NAMALWA (cell line): ENCODE measurements at regions not wholly inside any gene's neighbourhood (a gene's known extent, or its start where the extent isn't known, plus 50 kb on each side); places are given as distances from the start of the nearest gene placed in this dataset.
A peak's percentile ranks its signal among the peaks of the same experiment; 100 is the strongest.

ENCODE experiments used
- DNase-seq: peaks from one replicate; pipeline ENCODE4 v3.0.0-alpha.2; 2015; ENCODE audit warnings: low spot score

GRCh38 chr7:19442016-19442785, 266.6 kb downstream of the POLR1F start:
- DNase-seq: peak; percentile 53

DNA sequence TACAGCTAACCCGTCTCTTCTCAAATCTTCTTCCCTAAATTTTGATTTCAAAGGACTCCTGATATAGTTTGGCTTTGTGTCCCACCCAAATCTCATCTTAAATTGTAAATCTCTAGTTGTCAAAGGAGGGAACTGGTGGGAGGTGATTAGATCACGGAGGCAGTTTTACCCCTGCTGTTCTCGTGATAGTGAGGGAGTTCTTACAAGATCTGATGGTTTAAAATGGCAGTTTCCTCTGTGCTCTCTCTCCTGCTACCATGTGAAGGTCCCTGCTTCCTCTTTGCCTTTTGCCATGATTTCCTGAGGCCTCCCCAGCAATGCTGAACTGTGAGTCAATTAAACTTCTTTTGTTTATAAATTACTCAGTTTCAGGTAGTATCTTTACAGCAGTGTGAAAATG, 269.3 kb downstream of the POLR1F start:
- DNase-seq: no peak

DNA sequence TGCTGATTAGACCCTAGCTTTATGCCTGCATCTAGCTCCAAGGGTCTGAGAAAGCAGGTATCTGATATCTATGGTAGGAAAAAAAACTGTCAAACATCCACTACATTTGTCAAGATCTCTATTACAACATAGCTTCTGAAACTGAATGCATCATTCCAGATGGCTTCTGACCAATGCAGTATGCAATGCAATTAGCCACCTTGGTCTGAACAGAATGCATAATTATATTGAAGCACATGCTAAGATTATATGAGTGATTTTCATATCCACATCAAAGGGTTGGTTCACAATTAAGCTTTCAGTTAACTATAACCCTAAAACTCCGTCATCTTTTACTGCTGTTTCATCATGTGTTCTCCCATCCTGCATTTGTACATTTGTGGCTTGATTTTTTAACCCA, 271.4 kb downstream of the POLR1F start:
- no peak for DNase-seq

DNA sequence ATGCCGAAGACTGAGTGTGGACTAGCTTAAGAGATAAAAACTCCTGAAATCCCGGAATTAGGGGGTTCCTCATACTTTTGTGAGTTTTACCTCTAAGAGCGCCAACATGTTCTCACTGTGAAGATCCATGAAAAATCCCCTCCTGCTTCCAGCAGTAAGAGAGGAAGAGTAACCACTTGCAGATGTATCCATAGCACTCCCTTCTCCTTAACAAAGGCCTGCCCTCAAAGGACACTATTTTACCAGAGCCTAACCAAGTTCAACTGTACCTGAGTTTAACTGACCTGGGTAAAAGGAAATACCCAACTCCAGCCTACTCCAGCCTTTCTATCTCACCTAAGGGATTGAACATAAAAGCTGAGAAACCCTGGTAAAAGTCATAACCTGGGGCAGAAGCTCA, 280.9 kb downstream of the POLR1F start:
- DNase-seq: no peak

GRCh38 chr7:19421861-19422260, 276.6 kb upstream of the FERD3L start:
- DNase-seq: no peak

DNA sequence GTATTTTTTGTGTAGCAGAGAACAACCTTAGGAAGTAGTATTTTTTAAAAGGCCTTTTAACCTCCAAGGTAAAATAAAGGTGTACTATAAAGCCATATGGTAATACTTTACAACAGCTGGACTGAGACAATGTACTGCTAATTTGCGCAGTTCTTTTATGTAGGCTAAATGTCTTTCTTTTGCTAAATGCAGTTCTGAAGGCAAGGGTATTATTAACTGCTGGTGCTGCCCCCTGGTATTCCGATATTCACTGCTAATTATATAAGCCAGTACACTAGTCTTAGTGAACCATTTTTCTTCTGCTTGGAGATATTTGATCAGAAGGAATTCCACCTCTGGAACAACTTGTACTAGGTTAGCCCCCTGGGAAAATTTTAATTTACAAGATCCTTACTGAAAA, 272.0 kb upstream of the FERD3L start:
- no peak for DNase-seq

DNA sequence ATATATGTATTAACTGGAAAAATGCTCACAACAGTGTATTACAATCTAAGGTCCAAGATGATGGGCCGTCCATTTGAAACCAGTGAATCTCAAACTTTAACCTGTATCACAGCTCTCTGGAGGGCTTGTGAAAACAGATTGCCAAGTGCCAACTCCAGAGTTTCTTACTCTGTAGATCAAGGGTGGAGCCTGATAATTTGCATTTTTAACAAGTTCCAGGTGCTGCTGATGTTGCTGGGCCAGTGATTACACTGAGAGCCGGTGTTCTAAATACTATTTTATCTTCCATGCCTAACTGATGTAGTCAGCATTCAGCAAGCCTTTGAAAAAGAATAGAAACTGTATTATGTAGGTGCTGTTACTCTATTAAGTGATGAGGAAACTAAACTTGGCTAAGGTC, 269.9 kb upstream of the FERD3L start:
- no peak for DNase-seq

DNA sequence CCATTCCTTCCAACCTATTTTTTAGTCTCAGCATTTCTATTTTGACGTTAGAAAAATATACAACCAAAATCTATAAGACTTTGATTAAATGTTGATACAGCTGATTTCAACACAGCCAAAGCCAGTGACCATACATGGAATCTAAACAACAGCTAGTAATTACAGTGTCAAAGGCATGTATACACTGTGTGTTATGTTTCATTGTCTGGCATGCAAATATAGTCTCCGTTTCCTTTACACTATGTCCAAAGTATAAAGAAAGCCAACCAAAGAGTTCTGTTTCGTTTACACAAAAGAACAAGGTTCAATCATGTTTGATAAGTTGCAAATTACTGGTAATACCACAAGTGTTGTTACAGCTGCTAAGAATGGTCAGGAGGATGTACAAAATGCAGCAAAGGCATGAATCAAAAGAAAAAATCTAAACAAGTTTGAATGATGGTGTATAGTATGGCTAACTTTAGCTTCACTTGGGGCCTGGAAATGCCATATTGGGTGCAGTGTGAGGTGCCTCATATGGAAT, 268.3 kb upstream of the FERD3L start:
- no peak for DNase-seq

GRCh38 chr7:19410691-19411090, 265.5 kb upstream of the FERD3L start:
- no peak for DNase-seq

GRCh38 chr7:19410106-19410505, 264.9 kb upstream of the FERD3L start:
- no peak for DNase-seq

- no peak for DNase-seq
Observed at GRCh38 chr7:19408706-19409220, 263.5 kb upstream of the FERD3L start.

GRCh38 chr7:19407270-19407669, 262.0 kb upstream of the FERD3L start:
- no peak for DNase-seq

- no peak for DNase-seq
Observed at GRCh38 chr7:19405541-19405940, 260.3 kb upstream of the FERD3L start.

DNA sequence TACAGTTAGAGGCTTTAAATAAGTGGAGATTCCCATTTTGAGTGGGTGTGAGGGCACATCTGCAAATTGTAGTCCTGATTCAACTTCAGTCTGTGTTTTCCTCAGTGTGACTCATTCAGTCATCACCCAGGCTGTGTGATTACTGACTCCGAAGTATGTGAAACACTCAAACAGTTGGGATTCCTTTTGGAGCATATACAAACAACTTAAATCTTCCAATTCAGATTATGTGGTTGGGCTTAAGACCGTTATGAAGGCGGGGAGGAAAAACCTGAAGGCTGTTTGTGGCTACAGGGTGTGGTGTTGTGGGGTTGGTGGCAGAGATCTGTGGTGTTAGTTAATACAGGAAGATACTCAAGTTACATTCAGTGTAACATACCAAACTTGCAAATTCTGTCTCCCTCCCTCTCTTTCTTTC, 259.7 kb upstream of the FERD3L start:
- no peak for DNase-seq

DNA sequence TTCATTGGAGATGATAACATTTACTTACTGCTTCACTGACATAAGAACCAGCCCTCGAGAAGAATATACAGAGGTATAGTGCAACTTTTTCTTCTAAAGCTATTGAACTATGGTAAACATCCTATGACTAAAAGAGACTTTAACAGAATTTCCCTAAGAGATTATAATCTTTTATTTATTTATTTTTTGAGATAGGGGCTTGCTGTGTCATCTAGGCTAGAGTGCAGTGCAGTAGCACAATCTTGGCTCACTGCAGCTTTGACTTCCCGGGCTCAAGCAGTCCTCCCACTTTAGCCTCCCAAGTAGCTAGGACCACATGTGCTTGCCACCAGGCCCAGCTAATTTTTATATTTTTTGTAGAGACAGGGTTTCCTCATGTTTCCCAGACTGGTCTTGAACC, 258.5 kb upstream of the FERD3L start:
- no peak for DNase-seq

DNA sequence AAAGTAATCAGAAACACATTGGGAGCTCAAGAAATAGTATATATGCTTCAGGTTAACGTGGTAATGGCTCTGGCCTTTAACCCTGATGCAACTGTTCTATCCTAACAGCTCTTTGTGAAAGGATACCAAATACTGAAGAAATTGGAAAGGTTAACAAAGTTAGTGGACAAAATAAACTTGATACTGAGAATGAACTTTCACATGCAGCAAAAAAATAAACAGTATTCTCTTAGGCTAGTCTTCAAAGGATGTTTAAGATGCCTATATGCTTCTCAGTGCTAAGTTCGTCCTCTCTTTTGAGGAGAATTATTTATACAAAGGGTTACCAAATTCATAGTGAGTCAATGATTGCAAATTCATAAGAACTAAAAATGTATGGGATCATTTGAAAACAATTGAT, 256.2 kb upstream of the FERD3L start:
- no peak for DNase-seq

GRCh38 chr7:19400758-19401254, 255.6 kb upstream of the FERD3L start:
- DNase-seq: no peak

DNA sequence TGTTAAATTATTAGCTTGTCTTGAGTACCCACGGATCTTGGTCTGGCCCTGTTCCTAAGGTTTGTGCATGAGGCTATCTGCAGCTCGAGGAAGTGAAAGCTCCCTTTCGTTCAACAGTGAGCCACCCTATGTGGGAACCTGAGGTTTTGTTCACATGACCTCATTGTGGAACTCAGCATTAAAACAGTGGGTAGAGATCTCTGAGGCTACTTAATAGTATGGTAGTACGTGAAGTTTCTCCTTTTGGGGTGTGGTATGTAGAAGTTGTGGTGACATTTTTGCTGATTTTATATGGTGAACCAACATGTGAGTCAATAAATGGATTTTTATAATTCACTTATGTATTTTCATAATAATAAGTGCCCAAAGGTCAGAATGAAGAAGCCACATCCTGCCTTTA, 252.7 kb upstream of the FERD3L start:
- peak; percentile 28 for DNase-seq

GRCh38 chr7:19392246-19392645, 247.0 kb upstream of the FERD3L start:
- DNase-seq: no peak

- DNase-seq: no peak
Observed at GRCh38 chr7:19390795-19391194, 245.6 kb upstream of the FERD3L start.

DNA sequence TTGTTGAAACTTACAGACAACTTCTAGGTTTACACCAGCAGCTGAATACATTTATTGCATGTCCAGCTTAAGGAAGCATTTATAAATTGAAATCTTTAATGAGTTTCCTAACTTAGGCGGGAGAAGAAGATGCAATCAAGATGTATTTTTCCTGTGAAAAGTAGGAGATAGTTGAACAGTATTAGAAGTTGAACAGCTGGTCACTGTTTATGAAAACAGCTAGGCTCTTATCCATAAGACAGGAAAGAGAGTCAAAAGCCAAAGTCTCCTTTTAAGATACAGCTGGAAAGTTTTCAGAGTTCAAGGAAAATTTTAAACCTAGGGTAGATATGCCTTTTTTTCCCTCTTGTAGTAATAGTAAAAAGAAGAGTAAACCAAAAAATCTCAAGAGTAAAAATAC, 236.1 kb upstream of the FERD3L start:
- no peak for DNase-seq

DNA sequence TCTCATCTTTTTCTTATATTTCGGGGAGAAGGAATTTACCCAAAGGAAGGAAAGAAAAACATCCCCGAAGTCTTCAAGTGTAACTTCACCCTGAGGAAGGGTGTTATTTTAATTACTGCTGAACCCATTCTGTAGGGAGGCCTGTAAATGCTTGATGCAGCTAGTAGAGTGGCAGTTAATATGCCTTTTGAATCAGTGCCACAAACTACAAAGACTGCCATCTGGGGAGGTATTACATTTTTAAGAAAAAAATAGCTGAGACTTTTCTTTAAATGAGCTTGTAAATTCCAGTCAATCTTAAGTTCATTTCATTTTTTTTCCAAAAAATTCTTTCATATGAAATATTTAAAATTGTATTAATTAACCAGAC, 233.1 kb upstream of the FERD3L start:
- DNase-seq: no peak

GRCh38 chr7:19377611-19378344, 232.6 kb upstream of the FERD3L start:
- DNase-seq: no peak
